HUDEP-2 (cell line): ENCODE measurements at regions not wholly inside any gene's neighbourhood (a gene's known extent, or its start where the extent isn't known, plus 50 kb on each side); places are given as distances from the start of the nearest gene placed in this dataset.

Experiments
- DNase-seq, 76 experiments: peaks; one replicate each; lab custom pipeline; 2025; ENCODE audit not compliant: unreplicated experiment in 76 of 76; lab: John Stamatoyannopoulos, UW

- DNase-seq: no peak
These were observed 209.7 kb downstream of the SNX19 start for GRCh38 chr11:130706572-130706971.

GRCh38 chr11:130707217-130707616 is 209.1 kb downstream of the SNX19 start:
- no peak for DNase-seq

- DNase-seq: no peak
These were observed 206.7 kb downstream of the SNX19 start for GRCh38 chr11:130709531-130709930.

GRCh38 chr11:130710021-130710420 is 206.3 kb downstream of the SNX19 start:
- DNase-seq: no peak

GRCh38 chr11:130710497-130711012 is 205.7 kb downstream of the SNX19 start:
- DNase-seq: no peak

- DNase-seq: no peak
These were observed 205.1 kb downstream of the SNX19 start for GRCh38 chr11:130711193-130711592.

GRCh38 chr11:130712480-130712879 is 203.8 kb downstream of the SNX19 start:
- no peak for DNase-seq

- no peak for DNase-seq
These were observed 201.0 kb downstream of the SNX19 start for GRCh38 chr11:130715085-130715876.

GRCh38 chr11:130715877-130716220 is 200.4 kb downstream of the SNX19 start:
- no peak for DNase-seq

- DNase-seq: no peak
These were observed 198.2 kb downstream of the SNX19 start for GRCh38 chr11:130718120-130718519.

GRCh38 chr11:130719220-130719915 is 196.9 kb downstream of the SNX19 start:
- no peak for DNase-seq

GRCh38 chr11:130720232-130721022 is 195.9 kb downstream of the SNX19 start:
- no peak for DNase-seq

GRCh38 chr11:130721023-130721681 is 195.1 kb downstream of the SNX19 start:
- DNase-seq: no peak

- DNase-seq: no peak
These were observed 194.5 kb downstream of the SNX19 start for GRCh38 chr11:130721736-130722135.

- DNase-seq: no peak
These were observed 193.9 kb downstream of the SNX19 start for GRCh38 chr11:130722401-130722800.

GRCh38 chr11:130725421-130726233 is 190.7 kb downstream of the SNX19 start:
- DNase-seq: peak in 1 of 76 experiments; percentile 1

- no peak for DNase-seq
These were observed 189.8 kb downstream of the SNX19 start for GRCh38 chr11:130726234-130727037.

- DNase-seq: no peak
These were observed 188.8 kb downstream of the SNX19 start for GRCh38 chr11:130727157-130728119.
